WI38 (cell line): ENCODE measurements at regions not wholly inside any gene's neighbourhood (a gene's known extent, or its start where the extent isn't known, plus 50 kb on each side); places are given as distances from the start of the nearest gene placed in this dataset.
A peak's percentile ranks its signal among the peaks of the same experiment; 100 is the strongest.

Experiments
- H3K4me3 ChIP-seq: 2 replicates; pipeline ENCODE4 v1.5.1; 2011; ENCODE audit warnings: low read depth, mild to moderate bottlenecking, control low read depth, low read length
- TF ChIP-seq, protein P1 (sequence below): IDR thresholded peaks from 2 replicates; pipeline ENCODE4 v1.5.1; 2012; ENCODE audit warnings: low read depth, mild to moderate bottlenecking, control low read depth, low read length

- H3K4me3 ChIP-seq = no peak overlapping the region
- TF ChIP-seq, protein P1, sequence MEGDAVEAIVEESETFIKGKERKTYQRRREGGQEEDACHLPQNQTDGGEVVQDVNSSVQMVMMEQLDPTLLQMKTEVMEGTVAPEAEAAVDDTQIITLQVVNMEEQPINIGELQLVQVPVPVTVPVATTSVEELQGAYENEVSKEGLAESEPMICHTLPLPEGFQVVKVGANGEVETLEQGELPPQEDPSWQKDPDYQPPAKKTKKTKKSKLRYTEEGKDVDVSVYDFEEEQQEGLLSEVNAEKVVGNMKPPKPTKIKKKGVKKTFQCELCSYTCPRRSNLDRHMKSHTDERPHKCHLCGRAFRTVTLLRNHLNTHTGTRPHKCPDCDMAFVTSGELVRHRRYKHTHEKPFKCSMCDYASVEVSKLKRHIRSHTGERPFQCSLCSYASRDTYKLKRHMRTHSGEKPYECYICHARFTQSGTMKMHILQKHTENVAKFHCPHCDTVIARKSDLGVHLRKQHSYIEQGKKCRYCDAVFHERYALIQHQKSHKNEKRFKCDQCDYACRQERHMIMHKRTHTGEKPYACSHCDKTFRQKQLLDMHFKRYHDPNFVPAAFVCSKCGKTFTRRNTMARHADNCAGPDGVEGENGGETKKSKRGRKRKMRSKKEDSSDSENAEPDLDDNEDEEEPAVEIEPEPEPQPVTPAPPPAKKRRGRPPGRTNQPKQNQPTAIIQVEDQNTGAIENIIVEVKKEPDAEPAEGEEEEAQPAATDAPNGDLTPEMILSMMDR = no peak
Measured at GRCh38 chr16:86337581-86338402, 172.5 kb upstream of the FOXF1 start.

DNA sequence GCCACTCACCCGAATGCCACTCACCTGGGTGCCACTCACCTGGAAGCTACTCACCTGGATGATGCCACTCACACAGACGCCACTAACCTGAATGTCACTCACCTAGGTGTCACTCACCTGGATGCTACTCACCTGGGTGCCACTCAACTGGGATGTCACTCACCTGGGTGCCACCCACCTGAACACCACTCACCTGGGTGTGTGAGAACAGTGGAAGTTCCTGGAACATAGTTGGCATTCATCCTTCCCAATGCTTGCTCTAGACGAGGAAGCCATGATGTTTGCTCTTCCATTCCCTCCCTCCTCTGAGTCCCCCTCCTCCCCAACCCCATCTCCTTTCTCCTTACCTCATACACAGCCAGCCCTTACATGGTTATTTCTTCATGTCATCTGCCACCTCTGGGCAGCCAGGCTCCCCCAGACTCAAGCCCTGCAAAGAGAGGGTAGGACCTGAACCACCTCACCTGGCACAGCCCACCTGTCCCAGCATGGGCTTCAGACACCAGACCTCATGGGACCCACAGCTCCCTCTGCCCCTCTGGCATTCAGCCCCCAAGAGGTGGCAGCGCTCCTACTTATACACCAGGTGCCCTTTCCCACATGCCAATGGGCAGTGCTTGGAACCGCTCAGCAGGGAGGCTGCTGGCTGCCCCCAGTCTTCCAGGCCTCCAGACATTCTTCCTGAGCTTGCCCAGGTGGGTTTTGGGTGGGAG lies 171.8 kb upstream of the FOXF1 start:
- H3K4me3 ChIP-seq = no peak overlapping the region
- TF ChIP-seq, protein P1 = no peak

- H3K4me3 ChIP-seq = no peak overlapping the region
- TF ChIP-seq, protein P1 = no peak
Measured at GRCh38 chr16:86342161-86342834, 168.0 kb upstream of the FOXF1 start.

DNA sequence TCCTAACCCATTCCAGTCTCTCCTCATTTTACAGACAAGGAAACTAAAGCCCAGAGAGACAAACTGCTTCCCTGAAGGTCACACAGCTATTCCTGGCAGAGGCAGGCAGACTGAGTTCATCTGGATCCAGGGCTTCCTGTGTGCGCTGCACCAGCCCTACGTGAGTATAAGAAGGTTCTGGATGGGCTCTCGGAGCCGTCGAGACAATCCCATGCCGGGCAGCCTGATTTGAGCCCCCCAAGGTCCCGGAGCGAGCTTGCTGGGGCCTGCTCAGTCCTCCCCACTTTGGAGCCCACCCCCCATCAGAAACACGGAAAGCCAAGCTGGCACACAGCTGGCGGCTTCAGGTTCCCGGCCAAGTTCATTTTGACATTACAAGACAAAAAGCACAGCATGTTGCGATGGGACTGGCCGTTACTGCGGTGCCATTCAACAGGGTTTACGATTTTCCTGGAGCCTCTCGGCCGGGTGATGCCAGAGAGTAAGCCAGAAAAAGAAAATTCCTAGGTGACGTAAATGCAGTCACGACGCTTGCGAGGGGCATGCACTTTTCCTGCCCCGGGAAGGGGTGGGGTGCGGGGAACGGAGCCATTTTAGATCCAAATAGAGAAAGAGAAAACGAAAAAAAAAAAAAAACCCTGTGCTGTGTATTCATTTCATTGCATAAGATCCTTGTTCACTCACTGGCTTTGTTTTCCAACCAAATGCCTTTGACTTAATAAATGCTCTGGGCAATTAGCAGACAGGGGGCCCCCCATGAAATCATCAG lies 167.1 kb upstream of the FOXF1 start:
- TF ChIP-seq, protein P1 = no peak
- peak overlapping the region; percentile 18; the same call in 1 of the 2 replicates for H3K4me3 ChIP-seq

DNA sequence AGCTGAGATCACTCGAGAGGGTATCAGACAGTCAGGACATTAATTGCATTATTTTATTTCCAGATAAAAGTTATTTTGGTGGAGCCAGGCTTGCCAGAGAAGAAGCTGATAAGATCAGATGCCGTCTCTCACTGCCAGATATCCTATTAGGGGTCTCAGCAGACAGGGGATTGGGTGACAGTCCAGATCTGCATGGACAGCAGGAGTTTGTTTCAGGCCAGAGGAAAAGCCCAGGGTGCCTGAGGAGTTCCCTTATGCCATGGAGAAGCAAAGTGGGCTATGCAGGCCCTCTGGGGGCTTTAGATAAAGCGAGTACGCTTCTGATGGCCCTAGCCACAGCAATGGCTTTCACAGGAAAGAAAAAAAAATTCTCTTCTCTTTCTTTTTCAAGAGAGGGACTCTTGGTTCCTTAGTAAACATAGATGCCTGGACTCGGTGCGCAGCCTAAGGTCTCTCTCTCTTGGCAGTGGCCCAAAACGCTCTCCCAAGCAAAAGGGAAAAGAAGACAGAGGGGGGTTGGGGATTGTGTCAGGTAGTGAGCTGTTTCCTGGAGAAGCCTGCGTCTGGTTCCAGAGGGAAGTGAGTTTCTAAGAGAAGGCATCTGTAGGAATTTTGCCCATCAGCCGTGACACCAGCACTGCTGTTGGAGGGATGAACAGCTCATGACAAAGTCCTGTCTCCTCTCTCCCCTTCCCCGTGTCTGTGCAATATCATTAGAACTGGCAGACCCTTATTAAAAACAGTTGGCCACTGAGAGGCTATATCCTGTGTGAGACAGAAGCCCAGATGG lies 166.3 kb upstream of the FOXF1 start:
- TF ChIP-seq, protein P1 = no peak
- H3K4me3 ChIP-seq = no peak overlapping the region

DNA sequence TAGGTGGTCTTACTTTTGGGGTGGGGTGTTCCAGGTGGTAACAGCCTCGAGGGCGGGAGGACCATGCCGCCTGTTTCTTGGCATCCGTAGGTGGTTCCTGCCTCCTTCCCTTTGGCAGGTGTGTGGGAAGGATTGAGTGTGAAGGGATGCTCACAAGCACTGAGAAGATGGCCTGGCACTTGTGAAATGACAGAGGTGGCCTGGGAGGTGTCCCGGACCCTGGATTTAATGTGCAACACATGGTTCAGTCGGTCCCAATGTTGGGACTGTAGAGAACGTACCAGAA lies 165.8 kb upstream of the FOXF1 start:
- TF ChIP-seq, protein P1 = no peak
- no peak overlapping the region for H3K4me3 ChIP-seq
